GM12872 (cell line): ENCODE measurements at regions not wholly inside any gene's neighbourhood (a gene's known extent, or its start where the extent isn't known, plus 50 kb on each side); places are given as distances from the start of the nearest gene placed in this dataset.

Experiments
- CTCF ChIP-seq: IDR thresholded peaks from 3 replicates; pipeline ENCODE4 v1.5.1; 2011; ENCODE audit warnings: low read depth, mild to moderate bottlenecking, low read length, moderate library complexity; ENCODE audit not compliant: insufficient read depth

GRCh38 chr5:92419261-92419660, 1036.1 kb upstream of the ARRDC3 start:
- no peak for TF ChIP-seq CTCF

- no peak for TF ChIP-seq CTCF
Measured at GRCh38 chr5:92418341-92418740, 1035.2 kb upstream of the ARRDC3 start.

GRCh38 chr5:92409134-92409533, 1026.0 kb upstream of the ARRDC3 start:
- TF ChIP-seq CTCF, result no peak

- TF ChIP-seq CTCF, result no peak
Measured at GRCh38 chr5:92402956-92403702, 1020.0 kb upstream of the ARRDC3 start.

- no peak for TF ChIP-seq CTCF
Measured at GRCh38 chr5:92402045-92402444, 1018.9 kb upstream of the ARRDC3 start.

- no peak for TF ChIP-seq CTCF
Measured at GRCh38 chr5:92401492-92401891, 1018.4 kb upstream of the ARRDC3 start.

- no peak for TF ChIP-seq CTCF
Measured at GRCh38 chr5:92394936-92395335, 1011.8 kb upstream of the ARRDC3 start.
